Astrocyte (in vitro differentiated cells and primary cell): ENCODE measurements at regions not wholly inside any gene's neighbourhood (a gene's known extent, or its start where the extent isn't known, plus 50 kb on each side); places are given as distances from the start of the nearest gene placed in this dataset.

ENCODE experiments used
- DNase-seq: peaks from one replicate; pipeline ENCODE4 v3.0.0-alpha.2; 2010; ENCODE audit warnings: low read depth
- FAIRE-seq: peaks from 2 replicates; lab custom pipeline; 2011; peaks lifted over from hg19 to GRCh38; lab: Jason Lieb, UNC
- H2AFZ ChIP-seq: 2 replicates; pipeline ENCODE4 v1.6.0; 2012; ENCODE audit warnings: low read depth, low read length, inconsistent platforms
- H3K27ac ChIP-seq: 2 replicates; pipeline ENCODE4 v1.5.1; 2011; ENCODE audit warnings: low read depth, low read length, inconsistent platforms
- H3K27me3 ChIP-seq: 2 replicates; pipeline ENCODE4 v1.6.0; 2011; ENCODE audit warnings: low read length, inconsistent platforms; ENCODE audit not compliant: insufficient read depth
- H3K36me3 ChIP-seq: 2 replicates; pipeline ENCODE4 v1.5.1; 2011; ENCODE audit warnings: low read length, inconsistent platforms; ENCODE audit not compliant: insufficient read depth
- H3K4me1 ChIP-seq: 2 replicates; pipeline ENCODE4 v1.5.1; 2011; ENCODE audit warnings: low read length, inconsistent platforms; ENCODE audit not compliant: insufficient read depth
- H3K4me2 ChIP-seq: 2 replicates; pipeline ENCODE4 v1.6.0; 2012; ENCODE audit warnings: low read length, inconsistent platforms
- H3K4me3 ChIP-seq: 2 replicates; pipeline ENCODE4 v1.5.1; 2011; ENCODE audit warnings: low read depth, mild to moderate bottlenecking, low read length, inconsistent platforms; ENCODE audit not compliant: insufficient read depth
- H3K79me2 ChIP-seq: 2 replicates; pipeline ENCODE4 v1.6.0; 2012; ENCODE audit warnings: mild to moderate bottlenecking, low read length, inconsistent platforms; ENCODE audit not compliant: insufficient read depth
- H3K9ac ChIP-seq: 2 replicates; pipeline ENCODE4 v1.6.0; 2012; ENCODE audit warnings: mild to moderate bottlenecking, low read length, inconsistent platforms
- H3K9me3 ChIP-seq: 2 replicates; pipeline ENCODE4 v1.5.1; 2012; ENCODE audit warnings: low read depth, mild to moderate bottlenecking, low read length, inconsistent platforms; ENCODE audit not compliant: insufficient read depth
- H4K20me1 ChIP-seq: 2 replicates; pipeline ENCODE4 v1.6.0; 2012; ENCODE audit warnings: low read length, inconsistent platforms; ENCODE audit not compliant: insufficient read depth
- H3K27ac Mint-ChIP-seq: one replicate; pipeline ENCODE4 v1.8.0; 2021; ENCODE audit warnings: mild to moderate bottlenecking, mixed read lengths; ENCODE audit not compliant: unreplicated experiment
- H3K27me3 Mint-ChIP-seq: one replicate; pipeline ENCODE4 v1.8.0; 2021; ENCODE audit warnings: low read depth, mixed read lengths; ENCODE audit not compliant: unreplicated experiment
- H3K36me3 Mint-ChIP-seq: one replicate; pipeline ENCODE4 v1.8.0; 2021; ENCODE audit warnings: low read depth, mixed read lengths; ENCODE audit not compliant: unreplicated experiment
- H3K4me1 Mint-ChIP-seq: one replicate; pipeline ENCODE4 v1.8.0; 2021; ENCODE audit warnings: low read depth, mixed read lengths; ENCODE audit not compliant: unreplicated experiment
- H3K4me3 Mint-ChIP-seq: one replicate; pipeline ENCODE4 v1.8.0; 2021; ENCODE audit warnings: mild to moderate bottlenecking, moderate library complexity, mixed read lengths; ENCODE audit not compliant: unreplicated experiment
- H3K9me3 Mint-ChIP-seq: one replicate; pipeline ENCODE4 v1.8.0; 2021; ENCODE audit warnings: mild to moderate bottlenecking, mixed read lengths; ENCODE audit not compliant: unreplicated experiment
- EZH2 ChIP-seq: IDR thresholded peaks from 2 replicates; pipeline ENCODE4 v1.6.1; 2012; ENCODE audit warnings: mild to moderate bottlenecking, low read length, inconsistent platforms; ENCODE audit not compliant: insufficient read depth
- TF ChIP-seq, protein P1 (sequence below): IDR thresholded peaks from 2 replicates; pipeline ENCODE4 v1.5.1; 2011; ENCODE audit warnings: low read depth, mild to moderate bottlenecking, inconsistent platforms, low read length, moderate library complexity; ENCODE audit not compliant: insufficient read depth

DNA sequence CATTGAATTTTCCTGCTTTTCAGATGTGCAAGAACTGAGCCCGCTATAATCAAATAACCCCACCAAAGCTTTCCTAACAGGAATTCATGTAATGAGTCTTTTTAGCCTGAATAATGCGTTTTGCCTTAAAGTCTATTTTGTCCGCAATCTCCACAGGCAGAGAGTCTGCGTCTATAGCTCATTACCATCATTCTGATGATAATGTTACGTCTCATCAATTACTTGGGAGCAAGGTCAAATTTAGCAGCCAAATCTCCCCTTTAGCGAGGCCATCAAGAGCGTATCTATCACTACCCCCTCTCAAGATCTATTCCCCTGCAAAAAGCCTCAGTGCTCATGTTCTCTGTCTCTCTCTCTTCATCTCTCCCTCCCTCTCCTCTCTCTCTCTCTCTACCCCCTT, 416.1 kb downstream of the ZSWIM6 start:
- Mint-ChIP-seq H3K36me3 (no peaks in the 10 kb centered on the region), H3K27me3 (peaks cover 6% of the 10 kb centered on the region), H3K4me1 (no peaks in the 10 kb centered on the region), H3K27ac (no peak overlapping the region), H3K4me3 (no peak overlapping the region), H3K9me3 (peaks cover 17% of the 10 kb centered on the region)
- Histone ChIP-seq H3K4me1 (no peaks in the 10 kb centered on the region), H3K4me3 (no peak overlapping the region), H3K79me2 (no peaks in the 10 kb centered on the region), H3K9ac (no peak overlapping the region), H3K27ac (no peak overlapping the region), H3K9me3 (peaks cover 3% of the 10 kb centered on the region), H3K4me2 (no peak overlapping the region), H3K27me3 (no peaks in the 10 kb centered on the region), H3K36me3 (no peaks in the 10 kb centered on the region), H4K20me1 (no peaks in the 10 kb centered on the region), H2AFZ (no peak overlapping the region)
- TF ChIP-seq, protein P1, sequence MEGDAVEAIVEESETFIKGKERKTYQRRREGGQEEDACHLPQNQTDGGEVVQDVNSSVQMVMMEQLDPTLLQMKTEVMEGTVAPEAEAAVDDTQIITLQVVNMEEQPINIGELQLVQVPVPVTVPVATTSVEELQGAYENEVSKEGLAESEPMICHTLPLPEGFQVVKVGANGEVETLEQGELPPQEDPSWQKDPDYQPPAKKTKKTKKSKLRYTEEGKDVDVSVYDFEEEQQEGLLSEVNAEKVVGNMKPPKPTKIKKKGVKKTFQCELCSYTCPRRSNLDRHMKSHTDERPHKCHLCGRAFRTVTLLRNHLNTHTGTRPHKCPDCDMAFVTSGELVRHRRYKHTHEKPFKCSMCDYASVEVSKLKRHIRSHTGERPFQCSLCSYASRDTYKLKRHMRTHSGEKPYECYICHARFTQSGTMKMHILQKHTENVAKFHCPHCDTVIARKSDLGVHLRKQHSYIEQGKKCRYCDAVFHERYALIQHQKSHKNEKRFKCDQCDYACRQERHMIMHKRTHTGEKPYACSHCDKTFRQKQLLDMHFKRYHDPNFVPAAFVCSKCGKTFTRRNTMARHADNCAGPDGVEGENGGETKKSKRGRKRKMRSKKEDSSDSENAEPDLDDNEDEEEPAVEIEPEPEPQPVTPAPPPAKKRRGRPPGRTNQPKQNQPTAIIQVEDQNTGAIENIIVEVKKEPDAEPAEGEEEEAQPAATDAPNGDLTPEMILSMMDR = no peak
- no peak for TF ChIP-seq EZH2
- DNase-seq (no peak), FAIRE-seq (no peak)

DNA sequence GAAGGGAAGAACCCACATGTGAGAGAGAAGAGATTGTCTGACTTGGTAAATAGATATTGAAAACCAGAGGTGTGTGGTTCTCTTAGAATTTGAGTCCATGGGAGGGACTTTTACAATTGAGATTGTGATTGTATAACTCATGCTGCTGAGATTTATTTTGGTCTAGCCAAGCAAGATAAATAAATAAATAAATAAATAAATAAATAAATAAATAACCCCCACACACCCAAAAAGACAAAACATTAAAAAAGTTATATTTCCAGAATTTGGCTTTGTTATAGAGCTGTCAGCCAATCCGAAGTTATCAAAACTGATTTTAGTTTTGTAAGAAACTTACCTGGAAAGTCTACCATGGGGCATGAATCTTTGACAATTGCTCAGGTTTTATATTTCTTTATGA, 416.6 kb downstream of the ZSWIM6 start:
- Histone ChIP-seq H4K20me1 (no peaks in the 10 kb centered on the region), H3K36me3 (no peaks in the 10 kb centered on the region), H3K79me2 (no peaks in the 10 kb centered on the region), H3K9ac (no peak overlapping the region), H3K9me3 (peaks cover 3% of the 10 kb centered on the region), H3K4me2 (no peak overlapping the region), H3K27me3 (no peaks in the 10 kb centered on the region), H2AFZ (no peak overlapping the region), H3K4me3 (no peak overlapping the region), H3K4me1 (no peaks in the 10 kb centered on the region), H3K27ac (no peak overlapping the region)
- Mint-ChIP-seq H3K4me3 (no peak overlapping the region), H3K9me3 (peaks cover 16% of the 10 kb centered on the region), H3K36me3 (no peaks in the 10 kb centered on the region), H3K4me1 (no peaks in the 10 kb centered on the region), H3K27ac (no peak overlapping the region), H3K27me3 (peaks cover 7% of the 10 kb centered on the region)
- TF ChIP-seq, protein P1 = no peak
- no peak for FAIRE-seq
- no peak for DNase-seq

DNA sequence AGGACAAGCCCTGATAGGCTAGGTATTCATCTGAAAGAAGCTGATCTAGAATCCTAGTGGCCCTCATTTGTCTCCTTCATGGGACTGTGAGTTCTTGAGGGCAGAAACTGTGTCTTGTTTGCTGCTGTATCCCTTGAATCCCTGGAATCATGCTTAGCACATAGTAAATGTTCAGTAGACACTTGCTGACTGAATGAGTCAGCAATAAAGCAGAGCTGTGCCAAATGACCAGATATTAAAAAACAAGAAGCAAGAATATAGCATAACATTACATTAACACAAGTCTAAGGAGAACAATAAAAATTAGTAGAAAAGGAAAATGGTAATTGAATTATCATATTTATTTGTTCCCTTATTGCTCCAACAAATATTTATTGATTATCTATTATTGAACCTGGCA, 420.5 kb downstream of the ZSWIM6 start:
- no peak overlapping the region for H3K4me2 ChIP-seq
- DNase-seq (no peak), FAIRE-seq (no peak)
- H3K27me3 ChIP-seq = no peaks in the 10 kb centered on the region
- H3K79me2 ChIP-seq = no peaks in the 10 kb centered on the region
- TF ChIP-seq EZH2 = no peak
- TF ChIP-seq, protein P1 = no peak
- no peak overlapping the region for H3K9ac ChIP-seq
- no peaks in the 10 kb centered on the region for H3K9me3 ChIP-seq
- H3K27ac ChIP-seq = no peak overlapping the region
- Mint-ChIP-seq H3K4me1 (no peaks in the 10 kb centered on the region), H3K27ac (no peak overlapping the region), H3K4me3 (no peak overlapping the region), H3K36me3 (no peaks in the 10 kb centered on the region), H3K9me3 (peaks cover 2% of the 10 kb centered on the region), H3K27me3 (peaks cover 3% of the 10 kb centered on the region)
- no peaks in the 10 kb centered on the region for H3K4me1 ChIP-seq
- H3K4me3 ChIP-seq = no peak overlapping the region
- H2AFZ ChIP-seq = no peak overlapping the region
- no peaks in the 10 kb centered on the region for H4K20me1 ChIP-seq
- H3K36me3 ChIP-seq = no peaks in the 10 kb centered on the region
